ENCODE measurements at regions not wholly inside any gene's neighbourhood (a gene's known extent, or its start where the extent isn't known, plus 50 kb on each side); places are given as distances from the start of the nearest gene placed in this dataset.

GRCh38 chr6:167662881-167663205 is 163.9 kb upstream of the AFDN start:
- Histone ChIP-seq H3K27ac (ENCODE audit: low read length) (no peak overlapping the region), H3K27me3 (ENCODE audit: low read depth, low read length) (no peaks in the 10 kb centered on the region), H3K4me3 (ENCODE audit: low read depth in 1 of 2, low read length in 2 of 2) (no peak overlapping the region), H3K9me3 (ENCODE audit: control insufficient read depth in 1 of 2, low read length in 2 of 2) (no peaks in the 10 kb centered on the region), H3K36me3 (ENCODE audit: control insufficient read depth in 1 of 2, insufficient read depth in 2 of 2, low read length in 2 of 2) (no peaks in the 10 kb centered on the region), H3K4me1 (ENCODE audit: control insufficient read depth in 1 of 2, insufficient read depth in 2 of 2, low read length in 2 of 2) (peaks cover 0 to 14% of the 10 kb centered on the region in 2 donors)

- Histone ChIP-seq H3K4me3 (ENCODE audit: low read depth in 1 of 2, low read length in 2 of 2) (no peak overlapping the region), H3K9me3 (ENCODE audit: control insufficient read depth in 1 of 2, low read length in 2 of 2) (no peaks in the 10 kb centered on the region), H3K4me1 (ENCODE audit: control insufficient read depth in 1 of 2, insufficient read depth in 2 of 2, low read length in 2 of 2) (peaks cover 0 to 14% of the 10 kb centered on the region in 2 donors), H3K27ac (ENCODE audit: low read length) (no peak overlapping the region), H3K36me3 (ENCODE audit: control insufficient read depth in 1 of 2, insufficient read depth in 2 of 2, low read length in 2 of 2) (no peaks in the 10 kb centered on the region), H3K27me3 (ENCODE audit: low read depth, low read length) (no peaks in the 10 kb centered on the region)
Measured at GRCh38 chr6:167663316-167663715, 163.4 kb upstream of the AFDN start.

- no peak overlapping the region for H3K27ac ChIP-seq (ENCODE audit: low read length)
- no peaks in the 10 kb centered on the region for H3K36me3 ChIP-seq (ENCODE audit: control insufficient read depth in 1 of 2, insufficient read depth in 2 of 2, low read length in 2 of 2)
- H3K4me1 ChIP-seq (ENCODE audit: control insufficient read depth in 1 of 2, insufficient read depth in 2 of 2, low read length in 2 of 2), result peaks cover 0 to 14% of the 10 kb centered on the region in 2 donors
- no peak overlapping the region for H3K4me3 ChIP-seq (ENCODE audit: low read depth in 1 of 2, low read length in 2 of 2)
- no peaks in the 10 kb centered on the region for H3K27me3 ChIP-seq (ENCODE audit: low read depth, low read length)
- no peaks in the 10 kb centered on the region for H3K9me3 ChIP-seq (ENCODE audit: control insufficient read depth in 1 of 2, low read length in 2 of 2)
Measured at GRCh38 chr6:167663784-167664443, 162.8 kb upstream of the AFDN start.

- Histone ChIP-seq H3K4me1 (ENCODE audit: control insufficient read depth in 1 of 2, insufficient read depth in 2 of 2, low read length in 2 of 2) (peaks cover 0 to 14% of the 10 kb centered on the region in 2 donors), H3K4me3 (ENCODE audit: low read depth in 1 of 2, low read length in 2 of 2) (no peak overlapping the region), H3K27ac (ENCODE audit: low read length) (no peak overlapping the region), H3K36me3 (ENCODE audit: control insufficient read depth in 1 of 2, insufficient read depth in 2 of 2, low read length in 2 of 2) (no peaks in the 10 kb centered on the region), H3K27me3 (ENCODE audit: low read depth, low read length) (no peaks in the 10 kb centered on the region), H3K9me3 (ENCODE audit: control insufficient read depth in 1 of 2, low read length in 2 of 2) (no peaks in the 10 kb centered on the region)
Measured at GRCh38 chr6:167664678-167665660, 161.7 kb upstream of the AFDN start.

- H3K27ac ChIP-seq (ENCODE audit: low read length), result no peak overlapping the region
- H3K27me3 ChIP-seq (ENCODE audit: low read depth, low read length), result no peaks in the 10 kb centered on the region
- H3K4me1 ChIP-seq (ENCODE audit: control insufficient read depth in 1 of 2, insufficient read depth in 2 of 2, low read length in 2 of 2), result peaks cover 0 to 8% of the 10 kb centered on the region in 2 donors
- no peaks in the 10 kb centered on the region for H3K9me3 ChIP-seq (ENCODE audit: control insufficient read depth in 1 of 2, low read length in 2 of 2)
- no peaks in the 10 kb centered on the region for H3K36me3 ChIP-seq (ENCODE audit: control insufficient read depth in 1 of 2, insufficient read depth in 2 of 2, low read length in 2 of 2)
- H3K4me3 ChIP-seq (ENCODE audit: low read depth in 1 of 2, low read length in 2 of 2), result no peak overlapping the region
Measured at GRCh38 chr6:167665698-167666330, 160.9 kb upstream of the AFDN start.

- Histone ChIP-seq H3K27ac (ENCODE audit: low read length) (no peak overlapping the region), H3K27me3 (ENCODE audit: low read depth, low read length) (no peaks in the 10 kb centered on the region), H3K36me3 (ENCODE audit: control insufficient read depth in 1 of 2, insufficient read depth in 2 of 2, low read length in 2 of 2) (no peaks in the 10 kb centered on the region), H3K9me3 (ENCODE audit: control insufficient read depth in 1 of 2, low read length in 2 of 2) (no peaks in the 10 kb centered on the region), H3K4me3 (ENCODE audit: low read depth in 1 of 2, low read length in 2 of 2) (no peak overlapping the region), H3K4me1 (ENCODE audit: control insufficient read depth in 1 of 2, insufficient read depth in 2 of 2, low read length in 2 of 2) (no peaks in the 10 kb centered on the region)
Measured at GRCh38 chr6:167666571-167667203, 160.0 kb upstream of the AFDN start.

GRCh38 chr6:167667204-167668018 is 159.3 kb upstream of the AFDN start:
- no peaks in the 10 kb centered on the region for H3K4me1 ChIP-seq (ENCODE audit: control insufficient read depth in 1 of 2, insufficient read depth in 2 of 2, low read length in 2 of 2)
- no peak overlapping the region for H3K27ac ChIP-seq (ENCODE audit: low read length)
- no peak overlapping the region for H3K4me3 ChIP-seq (ENCODE audit: low read depth in 1 of 2, low read length in 2 of 2)
- H3K27me3 ChIP-seq (ENCODE audit: low read depth, low read length), result no peaks in the 10 kb centered on the region
- H3K36me3 ChIP-seq (ENCODE audit: control insufficient read depth in 1 of 2, insufficient read depth in 2 of 2, low read length in 2 of 2), result no peaks in the 10 kb centered on the region
- no peaks in the 10 kb centered on the region for H3K9me3 ChIP-seq (ENCODE audit: control insufficient read depth in 1 of 2, low read length in 2 of 2)

GRCh38 chr6:167668019-167668753 is 158.5 kb upstream of the AFDN start:
- no peaks in the 10 kb centered on the region for H3K36me3 ChIP-seq (ENCODE audit: control insufficient read depth in 1 of 2, insufficient read depth in 2 of 2, low read length in 2 of 2)

GRCh38 chr6:167668754-167669552 is 157.8 kb upstream of the AFDN start:
- no peak overlapping the region for H3K27ac ChIP-seq (ENCODE audit: low read length)
- no peaks in the 10 kb centered on the region for H3K27me3 ChIP-seq (ENCODE audit: low read depth, low read length)
- H3K4me3 ChIP-seq (ENCODE audit: low read depth in 1 of 2, low read length in 2 of 2), result no peak overlapping the region
- H3K36me3 ChIP-seq (ENCODE audit: control insufficient read depth in 1 of 2, insufficient read depth in 2 of 2, low read length in 2 of 2), result no peaks in the 10 kb centered on the region
- no peaks in the 10 kb centered on the region for H3K9me3 ChIP-seq (ENCODE audit: control insufficient read depth in 1 of 2, low read length in 2 of 2)
- no peaks in the 10 kb centered on the region for H3K4me1 ChIP-seq (ENCODE audit: control insufficient read depth in 1 of 2, insufficient read depth in 2 of 2, low read length in 2 of 2)

More at GRCh38 chr6:167668019-167668753, 158.5 kb upstream of the AFDN start:
- Histone ChIP-seq H3K9me3 (ENCODE audit: control insufficient read depth in 1 of 2, low read length in 2 of 2) (no peaks in the 10 kb centered on the region), H3K27ac (ENCODE audit: low read length) (no peak overlapping the region), H3K4me3 (ENCODE audit: low read depth in 1 of 2, low read length in 2 of 2) (no peak overlapping the region), H3K4me1 (ENCODE audit: control insufficient read depth in 1 of 2, insufficient read depth in 2 of 2, low read length in 2 of 2) (no peaks in the 10 kb centered on the region), H3K27me3 (ENCODE audit: low read depth, low read length) (no peaks in the 10 kb centered on the region)

- no peaks in the 10 kb centered on the region for H3K4me1 ChIP-seq (ENCODE audit: control insufficient read depth in 1 of 2, insufficient read depth in 2 of 2, low read length in 2 of 2)
- no peaks in the 10 kb centered on the region for H3K9me3 ChIP-seq (ENCODE audit: control insufficient read depth in 1 of 2, low read length in 2 of 2)
- H3K4me3 ChIP-seq (ENCODE audit: low read depth in 1 of 2, low read length in 2 of 2), result no peak overlapping the region
- H3K27me3 ChIP-seq (ENCODE audit: low read depth, low read length), result no peaks in the 10 kb centered on the region
- H3K36me3 ChIP-seq (ENCODE audit: control insufficient read depth in 1 of 2, insufficient read depth in 2 of 2, low read length in 2 of 2), result no peaks in the 10 kb centered on the region
- H3K27ac ChIP-seq (ENCODE audit: low read length), result no peak overlapping the region
Measured at GRCh38 chr6:167669553-167669849, 157.2 kb upstream of the AFDN start.
